GM21717 (cell line): ENCODE measurements at regions not wholly inside any gene's neighbourhood (a gene's known extent, or its start where the extent isn't known, plus 50 kb on each side); places are given as distances from the start of the nearest gene placed in this dataset.

Experiments used
- ATAC-seq: cut with Tn5 transposase; IDR thresholded peaks from one replicate; pipeline ENCODE4 v1.9.1; 2021; ENCODE audit warnings: mild to moderate bottlenecking, moderate library complexity; ENCODE audit not compliant: unreplicated experiment

DNA sequence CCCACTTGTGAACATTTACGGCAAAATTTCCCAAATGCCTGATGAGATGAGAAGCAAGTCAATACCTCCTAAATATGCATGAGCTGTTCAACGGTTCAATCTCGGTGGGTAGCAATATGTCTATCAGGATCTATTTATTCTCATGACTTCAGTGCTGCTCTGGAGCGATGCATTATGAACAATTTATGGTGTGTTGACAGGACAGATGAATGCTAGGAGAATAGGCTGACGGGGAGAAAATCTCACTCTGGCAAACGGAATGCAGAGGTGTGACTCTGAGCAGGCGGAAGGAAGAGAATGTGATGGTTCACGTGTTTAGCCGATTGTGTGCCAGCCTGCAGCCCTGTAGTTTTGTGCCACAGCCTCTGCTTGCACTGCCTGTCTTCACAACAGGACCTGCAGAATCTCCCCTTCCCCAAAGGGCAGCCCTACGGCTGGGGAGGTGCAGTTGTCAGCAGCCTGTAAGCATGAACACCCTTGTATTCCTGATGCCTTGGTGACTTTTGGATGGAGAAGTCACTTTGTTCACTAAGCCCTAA, 345.2 kb downstream of the PHKB start:
- no peak for ATAC-seq

DNA sequence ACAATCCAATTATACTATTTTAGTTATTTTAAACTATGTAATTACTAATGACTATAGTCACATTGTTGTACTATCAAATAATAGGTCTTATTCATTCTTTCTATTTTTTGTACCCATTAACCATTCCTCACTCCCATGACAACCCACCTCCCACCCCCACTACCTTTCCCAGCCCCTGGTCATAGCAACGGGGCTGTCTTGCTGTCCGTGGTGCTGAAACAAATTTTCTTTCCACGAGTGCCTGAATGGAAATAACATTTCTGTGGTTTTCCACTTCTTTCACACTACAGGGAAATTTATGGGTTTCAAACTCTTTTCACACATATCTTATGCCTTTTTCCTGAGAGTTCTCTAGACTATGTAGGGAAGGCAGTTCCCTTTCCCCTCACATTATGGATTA, 326.6 kb downstream of the PHKB start:
- ATAC-seq, result no peak

DNA sequence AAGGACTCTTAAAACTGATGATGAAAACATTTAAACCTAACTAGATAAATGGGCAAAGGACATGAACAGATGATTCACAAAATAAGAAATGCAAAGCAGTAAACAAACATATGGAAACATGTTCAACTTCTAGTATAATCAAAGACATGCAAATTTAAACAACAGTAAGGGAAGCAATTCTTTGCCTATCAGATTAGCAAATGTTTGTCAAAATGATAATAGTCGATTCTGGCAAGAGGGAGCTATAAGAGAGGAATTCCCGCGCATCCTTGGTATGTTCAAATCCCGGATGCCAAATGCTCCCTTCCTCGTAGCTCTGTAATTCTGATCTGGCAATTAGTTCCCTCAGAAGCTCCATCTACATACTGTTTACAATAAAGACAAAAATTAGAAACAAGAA, 320.5 kb downstream of the PHKB start:
- no peak for ATAC-seq

DNA sequence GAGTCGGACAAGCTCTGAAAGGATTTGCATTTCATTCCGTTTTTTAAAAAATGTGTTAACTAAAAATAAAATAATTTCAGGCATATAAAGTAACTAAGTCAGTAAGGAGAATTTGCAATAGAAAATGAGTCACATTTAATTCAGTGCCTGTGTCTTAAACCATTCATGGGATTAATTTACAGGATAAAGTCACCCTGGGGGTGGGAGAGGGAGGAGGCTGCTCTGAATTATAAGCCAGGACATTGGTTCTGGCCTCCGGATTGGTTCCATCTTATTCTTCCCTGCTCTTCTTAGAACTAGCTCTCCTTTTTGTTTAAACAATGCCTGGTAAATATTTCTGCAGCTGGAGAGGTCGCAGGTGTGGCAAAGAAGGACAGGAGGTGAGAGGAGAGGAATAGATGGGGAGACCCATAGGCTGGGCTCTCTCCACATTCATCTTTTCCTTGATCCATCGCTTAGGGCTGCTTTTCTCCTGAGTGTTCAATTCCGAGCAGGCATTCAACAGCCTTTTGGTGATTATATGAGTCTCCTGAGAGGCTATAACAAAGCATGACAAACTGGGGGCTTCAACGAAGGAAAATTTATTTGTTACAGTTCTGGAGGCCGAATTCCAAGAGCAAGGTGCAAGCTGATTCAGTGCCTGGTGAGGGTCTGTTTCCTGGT, 319.2 kb downstream of the PHKB start:
- no peak for ATAC-seq

DNA sequence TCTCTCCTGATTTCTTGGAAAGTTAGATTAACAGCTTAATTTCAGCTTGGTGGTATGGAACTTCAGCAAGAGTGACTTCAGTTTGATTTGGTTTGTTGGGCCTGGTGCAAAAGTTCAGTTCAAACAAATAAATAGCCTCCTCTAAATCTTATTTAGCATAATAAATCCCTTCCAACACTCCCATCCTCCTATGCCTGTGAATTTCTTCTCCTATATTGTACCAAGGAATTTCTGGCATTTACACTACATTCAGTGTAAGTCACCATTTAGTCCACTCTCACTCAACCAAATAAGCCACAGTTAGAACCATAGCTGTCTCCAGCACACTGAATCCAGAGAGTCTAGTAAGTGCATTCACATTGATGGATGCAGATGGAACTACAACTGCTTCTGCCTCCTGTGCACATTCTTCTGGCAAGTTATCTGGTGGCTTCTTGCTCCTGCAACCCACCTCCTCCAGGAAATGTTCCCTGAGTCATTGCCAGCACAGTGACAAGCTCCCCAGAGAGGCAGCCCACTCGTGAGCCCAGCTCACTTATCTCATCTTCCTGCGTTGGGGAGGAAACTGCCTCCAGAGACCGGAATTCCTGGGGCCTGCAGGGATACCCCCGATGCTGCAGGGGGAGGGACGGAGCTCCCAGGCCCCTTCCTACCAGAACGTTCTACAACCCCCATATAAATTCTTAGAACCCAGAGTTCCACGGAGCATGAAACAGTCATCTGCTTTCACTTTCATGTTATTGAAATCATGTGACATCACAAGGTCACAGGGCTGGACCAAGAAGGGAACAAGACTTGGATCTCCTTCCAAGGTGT, 318.3 kb downstream of the PHKB start:
- ATAC-seq, result no peak

DNA sequence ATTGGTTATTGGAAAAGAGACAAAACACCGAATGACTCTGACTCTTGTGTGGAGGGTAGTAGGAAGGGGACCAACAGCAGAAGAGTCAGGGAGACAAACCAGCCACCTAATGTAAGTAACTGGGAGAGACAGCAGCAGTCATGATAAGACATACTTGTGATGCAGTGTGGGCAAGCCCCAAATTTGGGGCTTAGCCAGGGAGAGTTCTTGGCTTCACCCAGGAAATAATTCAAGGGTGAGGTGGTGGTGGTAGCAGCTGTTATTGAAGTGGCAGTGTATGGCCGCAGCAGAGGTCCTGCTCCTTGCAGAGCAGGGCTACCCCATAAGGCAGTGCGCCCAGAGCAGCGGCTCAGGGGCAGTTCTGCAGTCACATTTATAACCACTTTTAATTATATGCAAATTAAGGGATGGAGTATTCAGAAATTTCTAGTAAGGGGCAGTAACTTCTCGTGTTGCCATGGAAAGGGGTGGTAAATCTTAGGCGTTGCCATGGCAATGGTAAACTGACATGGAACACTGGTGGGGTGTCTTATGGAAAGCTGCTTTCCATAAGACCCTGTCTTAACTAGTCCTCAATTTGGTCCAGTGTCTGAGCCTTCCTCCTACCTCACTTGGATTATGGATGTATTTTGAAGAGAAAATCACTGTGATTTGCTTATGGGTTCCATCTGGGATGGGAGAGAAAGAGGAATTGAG, 317.1 kb downstream of the PHKB start:
- no peak for ATAC-seq

DNA sequence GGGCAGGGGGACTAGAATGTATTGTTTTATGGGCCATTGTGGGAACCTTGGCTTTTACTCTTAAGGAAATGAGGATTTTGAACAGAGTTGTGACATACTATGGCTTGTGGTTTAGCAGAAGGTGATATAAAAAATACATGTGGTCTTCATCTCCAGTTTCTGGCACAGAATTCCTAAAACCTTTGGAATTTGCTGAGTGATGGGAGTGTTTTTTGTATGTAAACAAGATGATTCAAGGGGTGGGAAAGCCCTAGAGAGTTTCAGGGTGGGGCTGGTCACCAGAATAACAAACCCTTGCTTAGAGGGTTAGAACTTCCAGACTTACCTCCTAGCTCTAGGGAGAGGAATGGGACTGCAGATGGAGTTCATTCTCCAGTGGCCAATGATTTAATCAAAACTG, 316.1 kb downstream of the PHKB start:
- no peak for ATAC-seq

DNA sequence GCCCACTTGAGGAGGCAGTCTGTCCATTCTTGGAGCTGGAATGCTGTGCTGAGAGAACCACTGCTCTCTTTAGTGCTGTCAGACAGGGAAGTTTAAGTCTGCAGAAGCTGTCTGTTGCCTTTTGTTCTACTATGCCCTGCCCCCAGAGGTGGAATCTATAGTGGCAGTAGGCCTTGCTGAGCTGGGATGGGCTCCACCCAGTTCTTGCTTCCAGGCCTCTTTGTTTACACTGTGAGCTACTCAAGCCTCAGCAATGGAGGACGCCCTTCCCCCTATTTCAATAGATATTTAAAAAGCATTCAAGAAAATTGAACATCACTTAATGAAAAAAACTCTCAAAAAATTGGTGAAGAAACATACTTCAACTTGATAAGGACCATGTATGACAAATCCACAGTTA, 313.5 kb downstream of the PHKB start:
- no peak for ATAC-seq

DNA sequence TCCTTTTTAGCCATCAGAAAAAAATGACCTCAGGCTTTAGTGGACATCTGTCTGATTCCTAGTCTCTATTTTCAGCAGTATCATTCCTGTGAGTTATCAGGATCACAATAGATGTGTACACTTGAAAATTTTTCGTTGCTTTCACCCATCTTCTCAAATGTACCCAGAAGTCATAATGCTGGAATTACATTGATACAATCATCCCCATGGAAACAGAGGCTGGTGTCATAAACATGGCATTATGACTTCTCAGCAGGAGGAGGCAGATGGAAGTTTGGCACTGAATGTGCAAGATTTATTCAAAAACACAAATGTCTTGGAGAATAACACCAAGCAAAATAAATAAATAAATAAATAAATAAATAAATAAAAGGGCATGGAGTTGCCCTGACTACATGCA, 292.5 kb downstream of the PHKB start:
- no peak for ATAC-seq
